HG03025 (cell line): ENCODE measurements at regions not wholly inside any gene's neighbourhood (a gene's known extent, or its start where the extent isn't known, plus 50 kb on each side); places are given as distances from the start of the nearest gene placed in this dataset.

Experiments
- ATAC-seq: cut with Tn5 transposase; IDR thresholded peaks from one replicate; pipeline ENCODE4 v1.9.1; 2021; ENCODE audit warnings: mild to moderate bottlenecking, moderate library complexity; ENCODE audit not compliant: unreplicated experiment, low FRiP score

GRCh38 chrX:69236641-69237040 is 71.4 kb upstream of the PJA1 start:
- ATAC-seq: no peak

- no peak for ATAC-seq
These were observed 69.4 kb upstream of the PJA1 start for GRCh38 chrX:69234624-69235023.

- no peak for ATAC-seq
These were observed 67.7 kb upstream of the PJA1 start for GRCh38 chrX:69232945-69233344.

- no peak for ATAC-seq
These were observed 66.7 kb upstream of the PJA1 start for GRCh38 chrX:69231903-69232302.

- ATAC-seq: no peak
These were observed 64.2 kb upstream of the PJA1 start for GRCh38 chrX:69229436-69229835.

- no peak for ATAC-seq
These were observed 63.5 kb upstream of the PJA1 start for GRCh38 chrX:69228732-69229131.

- no peak for ATAC-seq
These were observed 61.4 kb upstream of the PJA1 start for GRCh38 chrX:69226459-69227158.

GRCh38 chrX:69222103-69223090 is 57.1 kb upstream of the PJA1 start:
- no peak for ATAC-seq

GRCh38 chrX:69221239-69222102 is 56.2 kb upstream of the PJA1 start:
- no peak for ATAC-seq

- no peak for ATAC-seq
These were observed 53.2 kb upstream of the PJA1 start for GRCh38 chrX:69218407-69218997.

- no peak for ATAC-seq
These were observed 51.7 kb upstream of the PJA1 start for GRCh38 chrX:69216911-69217310.

GRCh38 chrX:69216446-69216845 is 51.2 kb upstream of the PJA1 start:
- no peak for ATAC-seq

- no peak for ATAC-seq
These were observed 50.1 kb upstream of the PJA1 start for GRCh38 chrX:69215161-69215875.
